GM18861 (cell line): ENCODE measurements at regions not wholly inside any gene's neighbourhood (a gene's known extent, or its start where the extent isn't known, plus 50 kb on each side); places are given as distances from the start of the nearest gene placed in this dataset.

ENCODE experiments used
- ATAC-seq: cut with Tn5 transposase; IDR thresholded peaks from one replicate; pipeline ENCODE4 v1.9.1; 2021; ENCODE audit not compliant: unreplicated experiment

DNA sequence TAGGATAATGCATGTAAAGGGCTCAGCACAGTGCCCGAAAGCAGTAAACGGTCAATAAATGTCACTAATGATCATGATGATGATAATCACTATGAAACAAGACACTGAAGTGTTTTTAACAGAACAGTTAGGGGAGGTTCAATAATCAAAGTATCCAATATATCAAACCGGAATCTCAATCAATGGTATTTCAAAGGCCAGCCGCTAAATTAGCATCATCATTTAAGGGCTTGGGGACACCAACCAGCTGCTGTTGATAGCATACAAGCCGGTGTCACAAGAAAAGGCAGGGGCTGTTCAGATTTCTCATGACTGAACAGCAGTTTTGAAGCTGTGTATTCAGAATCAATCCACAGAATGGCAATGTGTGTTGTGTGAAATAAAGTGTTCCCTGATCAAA is 316.0 kb upstream of the NPVF start:
- ATAC-seq, result no peak

DNA sequence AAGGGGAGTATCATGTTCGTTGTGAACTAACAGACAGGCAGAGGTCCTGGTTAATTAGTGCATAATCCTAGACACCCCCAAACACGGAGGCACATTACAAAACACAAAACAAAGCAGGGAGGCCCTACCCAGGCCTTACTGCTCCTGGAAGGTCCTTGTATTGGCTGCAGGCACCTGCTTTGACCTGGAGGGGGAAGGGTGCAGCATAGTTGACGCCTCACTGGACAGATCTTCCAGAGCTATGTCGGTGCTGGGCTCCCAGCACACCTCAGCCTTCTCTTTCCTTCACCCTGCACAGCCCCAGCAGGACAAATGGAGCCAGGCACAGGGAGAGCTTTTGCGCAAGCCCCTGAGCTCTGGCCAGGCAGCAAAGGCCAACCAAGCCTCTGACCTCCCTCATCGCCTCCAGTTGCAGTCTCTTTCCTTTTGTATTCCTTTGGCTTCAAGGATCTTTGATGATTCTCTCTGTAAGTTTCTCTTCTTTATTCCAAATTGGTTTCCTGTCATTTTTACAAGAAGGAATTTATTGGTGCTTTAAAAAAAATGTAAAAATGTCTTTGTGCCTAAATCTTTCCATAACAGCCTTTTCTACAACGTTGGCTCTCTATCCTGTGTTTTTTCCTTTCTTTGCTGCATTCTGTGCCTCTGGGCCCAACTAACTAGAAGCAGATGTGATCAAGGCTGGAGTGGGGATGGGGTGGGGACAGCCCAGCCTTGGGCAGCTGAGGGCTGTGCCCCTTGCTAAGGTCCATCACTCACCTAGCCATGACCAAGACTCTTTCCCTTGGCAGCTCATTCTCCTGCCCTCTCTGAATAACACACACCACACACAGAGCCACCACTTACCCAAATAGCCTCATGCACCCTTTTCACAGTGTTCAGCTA is 317.1 kb upstream of the NPVF start:
- ATAC-seq, result no peak

DNA sequence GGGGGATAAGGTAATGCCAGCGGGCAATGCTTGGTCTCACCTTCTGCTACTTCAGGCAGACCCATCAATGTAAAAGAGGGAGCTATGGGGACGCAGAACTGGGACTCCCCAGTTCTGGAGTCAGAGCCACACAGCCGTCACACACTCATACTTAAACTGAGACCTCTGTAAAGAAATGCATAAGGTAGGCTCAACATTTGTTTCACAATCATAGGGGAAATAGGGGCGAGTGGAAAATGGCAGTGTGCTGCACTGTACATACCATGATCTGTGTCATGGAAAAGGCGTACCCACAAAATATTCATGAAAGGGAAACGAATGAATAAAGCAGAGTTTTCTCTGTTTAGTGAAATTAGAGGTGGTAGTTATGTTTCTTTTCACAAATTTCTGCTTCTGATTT is 318.0 kb upstream of the NPVF start:
- ATAC-seq, result no peak

DNA sequence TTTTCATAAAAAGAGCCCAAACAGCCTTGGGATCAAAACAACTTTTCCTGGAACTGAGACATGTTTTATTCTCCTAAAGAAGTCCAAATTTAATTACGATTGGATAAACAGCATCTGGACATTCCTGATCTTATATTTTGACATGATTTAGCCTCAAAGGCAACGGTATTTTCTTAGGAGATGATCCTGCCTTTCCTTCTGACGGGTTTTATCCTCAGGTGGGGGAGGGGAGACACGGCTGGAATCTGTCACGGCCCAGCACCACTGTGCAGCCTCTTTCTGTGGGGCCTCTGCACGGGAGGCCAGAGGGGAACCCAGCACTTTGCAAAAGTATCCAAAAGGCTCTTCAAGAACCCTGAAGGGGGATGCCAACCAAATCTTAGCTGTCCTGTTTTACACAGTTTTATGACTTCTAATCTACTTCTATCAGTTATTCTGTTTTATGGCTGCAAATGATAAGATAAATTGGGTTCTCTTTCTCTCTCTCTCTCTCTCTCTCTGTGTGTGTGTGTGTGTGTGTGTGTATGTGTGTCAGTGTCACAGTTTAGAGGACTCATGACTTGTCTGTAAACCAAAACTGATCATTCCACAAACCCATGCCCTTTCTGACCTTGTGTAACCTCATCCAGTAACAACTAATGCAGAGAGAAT is 321.1 kb upstream of the NPVF start:
- ATAC-seq, result no peak

DNA sequence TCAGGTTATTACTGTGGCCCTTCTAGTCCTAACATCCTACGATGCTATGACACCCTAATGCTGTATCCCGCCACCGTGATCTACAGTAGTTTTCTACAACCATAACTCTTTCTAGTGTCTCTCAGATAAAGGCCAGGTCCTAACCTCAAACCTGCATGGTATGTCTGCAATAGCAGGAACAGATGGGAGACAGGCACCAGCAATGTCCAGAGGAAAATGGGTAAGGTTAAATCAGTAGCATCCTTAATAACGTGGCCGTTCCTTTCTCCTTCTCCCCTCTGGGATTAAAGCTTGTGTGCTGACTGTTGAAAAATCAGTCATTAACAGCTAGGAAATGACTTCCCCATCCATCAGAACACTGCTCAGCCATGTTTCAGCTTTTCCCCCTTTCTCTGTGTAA is 321.9 kb upstream of the NPVF start:
- no peak for ATAC-seq

DNA sequence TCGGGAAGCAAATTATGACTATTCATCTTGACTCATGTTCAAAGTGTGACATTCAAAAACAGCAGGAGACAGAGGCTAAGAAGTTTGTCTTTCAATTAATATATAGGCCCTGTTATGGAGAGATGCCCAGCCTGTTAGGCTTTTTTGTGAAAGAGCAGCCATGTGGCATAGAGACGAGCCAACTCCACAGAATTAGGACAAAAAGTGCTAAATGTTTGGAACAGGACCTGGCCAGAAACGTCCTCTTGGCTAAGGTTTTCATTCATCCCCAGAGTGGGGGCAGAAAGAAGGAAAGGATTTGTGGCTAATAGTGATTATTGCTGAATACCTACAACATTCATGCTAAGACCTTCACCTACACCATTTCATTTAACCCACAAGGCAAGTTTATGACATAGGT is 324.7 kb upstream of the NPVF start:
- no peak for ATAC-seq

DNA sequence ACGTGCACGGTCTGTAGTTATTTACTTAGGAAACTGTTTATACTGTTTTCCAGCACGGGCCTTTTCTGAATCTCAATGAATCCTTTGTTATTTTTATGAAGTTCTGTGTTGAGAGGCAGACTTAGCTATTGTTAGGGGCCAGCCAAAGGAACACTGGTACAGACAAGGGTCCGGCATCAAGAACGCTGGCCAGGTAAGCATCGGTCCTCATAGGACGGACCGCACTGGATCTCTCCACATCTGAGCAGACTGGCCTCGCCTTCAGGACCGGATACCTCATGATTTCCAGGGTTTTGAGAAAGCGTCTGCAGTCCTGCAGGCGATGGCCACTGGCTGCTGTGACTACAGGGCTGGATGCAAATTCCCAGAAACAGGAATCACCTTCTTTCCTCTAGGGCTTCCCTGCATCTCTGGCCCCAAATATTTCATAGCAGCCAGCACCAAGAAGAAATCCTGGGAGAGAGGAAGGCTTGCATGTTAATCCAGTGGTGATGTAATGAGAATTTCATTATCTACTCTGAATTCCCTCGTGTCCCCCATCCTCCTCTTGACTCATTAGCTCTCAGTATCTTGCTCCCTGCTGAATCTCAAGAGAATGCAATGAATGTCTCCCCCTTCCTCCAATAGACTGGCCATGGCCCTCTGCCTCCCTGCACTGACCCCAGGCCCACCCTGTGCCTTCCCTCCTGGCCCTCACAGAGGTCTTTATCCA is 325.4 kb upstream of the NPVF start:
- ATAC-seq, result no peak

DNA sequence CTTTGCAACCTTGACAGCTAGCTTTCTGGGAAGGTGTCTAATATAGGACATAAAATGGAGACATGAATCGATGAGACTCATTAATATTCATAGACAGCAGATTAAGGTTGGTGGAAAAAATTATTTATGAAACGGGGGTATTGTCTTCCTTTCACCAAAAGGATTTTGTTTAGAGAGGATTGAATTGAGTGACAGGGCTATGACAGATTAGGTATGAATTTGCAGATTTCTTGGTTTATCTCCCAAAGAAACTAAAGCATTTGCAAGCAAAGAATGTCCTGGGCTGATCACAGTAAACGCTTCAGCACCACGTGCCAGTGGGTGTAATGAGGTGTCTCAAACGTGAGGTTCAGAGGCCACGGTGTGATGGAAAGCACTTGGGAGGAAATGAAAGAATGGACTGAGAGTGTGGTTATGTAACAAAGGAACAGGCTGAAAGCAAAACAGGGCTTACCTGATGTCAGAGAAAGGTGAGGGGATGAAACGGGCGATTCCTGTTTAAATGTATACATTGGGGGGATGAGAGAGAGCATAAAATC is 329.2 kb upstream of the NPVF start:
- ATAC-seq, result no peak

DNA sequence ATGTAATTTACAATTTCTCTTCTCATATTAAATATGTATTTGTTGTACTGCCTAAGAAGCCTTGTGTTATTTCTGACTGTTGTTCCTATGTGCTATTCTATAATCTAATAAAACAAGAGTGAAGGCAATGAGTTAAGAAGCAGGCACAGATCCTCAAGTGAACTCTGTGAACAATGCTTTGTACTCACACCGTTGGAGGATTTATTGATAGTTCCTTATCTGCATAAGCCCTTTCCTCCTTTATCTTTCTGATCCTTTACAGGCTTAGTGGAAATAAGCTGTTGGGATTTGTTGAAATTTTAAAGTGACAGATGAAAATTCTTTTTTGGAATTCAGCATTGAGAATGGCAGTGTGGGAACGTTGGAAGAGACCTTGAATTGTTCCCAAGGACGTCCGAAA is 329.6 kb upstream of the NPVF start:
- no peak for ATAC-seq

DNA sequence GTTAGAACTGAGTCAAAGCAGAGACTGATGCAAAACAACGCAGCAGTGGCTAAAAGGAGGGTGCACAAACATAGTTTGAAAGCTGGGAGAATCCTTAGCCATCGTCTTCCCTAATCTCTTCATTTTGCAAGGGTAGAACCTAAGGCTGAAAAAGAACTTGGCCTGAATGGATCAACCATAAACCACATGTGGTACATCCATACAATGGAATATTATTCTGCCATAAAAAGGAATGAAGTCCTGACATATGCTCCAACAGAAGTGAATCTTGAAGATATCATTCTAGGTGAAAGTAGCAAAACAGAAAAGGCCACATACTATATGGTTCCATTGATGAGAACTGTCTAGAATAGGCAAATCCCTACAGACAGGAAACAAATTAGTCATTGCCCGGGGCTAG is 330.3 kb upstream of the NPVF start:
- ATAC-seq, result no peak

DNA sequence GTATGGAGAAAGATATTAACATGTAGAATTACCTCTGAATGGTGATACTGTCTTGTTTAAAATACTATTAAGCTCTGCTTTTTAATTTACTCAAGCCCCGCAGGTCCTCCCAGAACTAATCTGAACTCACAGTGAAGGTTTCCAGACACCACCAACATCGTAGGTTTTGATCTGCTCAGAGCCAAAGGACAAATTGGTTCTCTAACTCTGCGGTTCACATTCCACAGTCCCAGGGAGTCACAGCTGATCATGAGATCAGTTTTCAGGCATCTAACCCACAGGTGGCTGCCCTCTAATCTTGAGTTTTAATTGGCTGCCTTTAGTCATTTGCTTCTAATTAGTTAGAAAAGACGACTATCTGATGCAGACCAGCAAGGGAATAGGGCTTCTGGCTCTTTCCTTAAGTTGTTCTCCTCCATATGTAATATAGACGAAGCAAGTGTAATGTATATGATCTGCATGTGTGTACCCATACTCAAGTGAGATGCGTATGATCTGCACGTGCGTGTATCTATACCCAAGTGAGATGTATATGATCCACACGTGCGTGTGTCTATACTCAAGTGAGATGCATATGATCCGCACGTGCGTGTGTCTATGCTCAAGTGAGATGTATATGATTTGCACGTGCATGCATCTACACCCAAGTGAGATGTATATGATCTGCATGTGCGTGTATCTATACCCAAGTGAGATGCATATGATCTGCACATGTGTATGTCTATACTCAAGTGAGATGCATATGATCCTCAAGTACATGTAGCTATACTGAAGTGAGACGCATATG is 331.5 kb upstream of the NPVF start:
- ATAC-seq, result no peak

DNA sequence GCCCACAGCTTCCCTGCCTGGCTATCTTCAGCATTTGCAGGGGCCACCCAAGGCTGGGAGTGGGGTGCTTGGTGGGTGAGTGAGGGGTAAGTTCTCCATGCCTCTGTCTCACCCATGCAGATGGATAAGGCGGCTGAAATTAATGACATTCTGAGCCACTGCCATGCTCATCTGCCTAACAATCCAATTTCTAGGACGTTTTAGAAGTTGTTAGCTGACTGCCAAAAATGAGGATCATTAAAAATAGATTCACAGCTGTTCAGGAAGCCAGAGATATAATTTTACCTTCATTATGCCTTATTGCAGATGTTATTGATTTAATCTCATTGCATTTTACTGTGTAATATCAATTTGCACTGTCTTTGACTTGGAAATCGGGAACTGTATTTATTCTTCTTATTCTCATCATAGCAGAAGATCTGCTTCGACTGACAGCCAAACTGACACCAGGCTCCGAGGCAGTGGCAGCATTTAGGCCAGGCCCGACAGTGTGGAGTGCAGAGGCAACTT is 334.4 kb upstream of the NPVF start:
- no peak for ATAC-seq

DNA sequence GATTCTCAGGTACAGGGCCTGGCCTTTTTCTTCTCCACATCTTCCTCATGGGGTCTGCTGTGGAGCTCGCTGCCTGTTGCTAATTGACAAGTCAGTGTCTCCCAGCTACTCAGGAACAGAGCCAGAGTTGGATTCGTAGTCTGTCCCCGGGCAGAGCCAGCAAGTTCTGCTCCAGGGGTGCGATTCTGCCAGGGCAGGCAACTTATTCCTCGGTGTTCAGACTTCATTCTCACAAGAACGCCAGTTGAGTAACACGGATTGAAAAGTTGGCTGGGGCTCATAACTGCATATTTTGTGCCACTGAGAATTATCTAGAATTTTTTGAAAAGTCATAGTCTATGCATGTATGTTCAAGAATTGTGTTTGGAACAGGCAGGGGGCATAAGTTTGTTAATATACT is 336.7 kb upstream of the NPVF start:
- ATAC-seq, result no peak

DNA sequence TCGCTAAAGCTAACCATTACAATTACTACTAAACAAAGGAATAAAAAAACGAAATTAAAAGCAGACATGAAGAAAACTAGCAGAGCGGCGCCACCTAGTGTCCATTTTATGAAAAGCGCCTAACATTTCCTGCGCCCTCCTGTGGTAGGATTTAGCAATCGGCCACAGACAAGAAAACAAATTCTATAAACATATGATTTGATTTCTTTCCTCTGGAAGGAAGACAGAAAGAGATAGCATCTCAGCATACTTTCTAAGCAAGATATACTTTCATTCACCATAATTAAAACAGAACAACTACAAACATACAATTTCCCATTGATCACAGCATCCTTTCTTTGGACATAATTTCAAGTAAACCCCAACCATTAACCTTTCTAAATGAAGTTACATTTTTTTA is 337.7 kb upstream of the NPVF start:
- ATAC-seq, result no peak

DNA sequence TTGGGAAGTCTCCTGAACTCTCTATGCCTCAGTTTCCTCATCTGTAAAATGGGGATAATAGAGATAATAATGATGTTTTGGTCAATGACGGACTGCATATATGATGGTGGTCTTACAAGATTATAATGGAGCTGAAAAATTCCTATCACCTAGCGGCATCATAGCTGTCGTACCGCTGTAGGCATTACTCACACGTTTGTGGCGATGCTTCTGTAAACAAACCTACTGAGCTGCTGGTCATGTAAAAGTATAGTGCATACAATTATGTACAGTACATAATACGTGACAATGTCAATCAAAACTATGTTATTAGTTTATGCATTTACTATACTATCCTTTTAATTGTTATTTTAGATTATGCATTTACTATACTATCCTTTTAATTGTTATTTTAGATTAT is 339.1 kb upstream of the NPVF start:
- no peak for ATAC-seq

DNA sequence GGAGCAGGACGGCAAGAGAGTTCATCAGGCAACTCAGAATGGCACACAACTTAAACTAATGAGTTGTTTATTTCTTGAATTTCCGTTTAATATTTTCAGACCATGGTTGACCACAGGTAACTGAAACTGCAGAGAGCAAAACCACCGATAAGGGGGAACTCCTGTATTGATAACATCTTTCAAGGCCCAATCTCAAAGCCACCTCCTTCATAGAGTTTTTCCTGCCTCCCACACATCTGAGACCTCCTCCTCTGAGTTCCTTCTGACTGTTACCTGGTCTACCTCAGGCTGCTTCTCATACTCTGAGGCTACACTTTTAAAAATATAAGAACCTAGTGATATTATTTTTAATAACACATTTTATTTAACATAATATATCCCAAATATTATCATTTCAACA is 341.5 kb upstream of the NPVF start:
- ATAC-seq, result no peak

DNA sequence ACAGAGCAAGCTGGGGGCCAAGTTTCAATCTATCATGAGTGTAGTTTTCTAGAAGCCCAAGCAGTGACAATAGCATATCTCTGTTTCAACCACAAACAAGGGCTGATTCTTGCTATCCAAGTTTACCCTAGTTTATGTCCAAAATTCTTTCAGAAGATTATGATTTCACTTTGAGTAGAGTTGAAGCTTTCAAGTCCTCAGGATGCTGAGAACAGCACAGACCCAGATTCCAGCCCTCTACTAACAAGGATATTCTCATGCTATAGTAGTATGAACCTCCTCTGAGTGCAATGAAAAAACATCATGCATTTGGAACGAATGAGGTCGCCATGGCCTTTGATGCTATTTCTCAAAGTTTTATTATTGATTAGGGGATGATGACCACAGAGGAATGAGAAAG is 344.1 kb upstream of the NPVF start:
- ATAC-seq, result no peak

DNA sequence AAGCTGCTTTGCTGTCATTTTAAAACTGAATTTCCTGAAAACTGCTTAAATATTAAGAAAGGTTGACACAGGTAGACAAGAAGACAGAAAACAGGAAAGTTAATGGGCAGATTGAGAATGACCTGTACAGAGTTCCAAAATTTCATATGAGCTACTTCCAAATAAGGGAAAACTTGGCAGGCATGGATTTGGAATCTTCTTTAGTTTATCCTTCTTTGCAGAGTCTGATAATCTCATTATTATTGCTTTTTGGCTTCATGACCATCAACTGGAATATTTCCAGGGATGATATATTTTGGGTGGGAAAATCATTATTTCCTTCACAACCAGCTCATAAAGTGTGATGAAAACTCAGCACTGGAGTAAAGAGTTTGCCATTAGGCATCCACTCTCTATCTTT is 346.5 kb upstream of the NPVF start:
- no peak for ATAC-seq

DNA sequence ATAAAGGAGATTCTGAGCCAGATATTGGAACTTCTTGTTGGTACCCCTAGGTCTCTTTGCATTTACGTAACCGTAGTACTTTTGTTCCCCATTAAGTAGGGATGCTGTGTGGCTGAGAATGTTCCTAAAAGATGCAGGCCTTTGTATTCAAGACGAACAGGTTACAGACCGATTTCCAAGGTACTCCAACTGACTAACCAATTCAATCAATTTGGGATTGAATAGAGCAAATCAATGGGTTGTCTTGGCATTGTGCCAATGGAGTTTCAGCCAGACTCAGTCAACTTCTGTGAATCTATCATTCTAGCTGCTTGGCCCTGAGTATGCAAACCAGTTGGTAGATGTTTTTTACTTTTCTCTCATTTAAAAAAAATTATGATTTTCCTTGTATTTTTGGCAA is 347.3 kb upstream of the NPVF start:
- no peak for ATAC-seq

DNA sequence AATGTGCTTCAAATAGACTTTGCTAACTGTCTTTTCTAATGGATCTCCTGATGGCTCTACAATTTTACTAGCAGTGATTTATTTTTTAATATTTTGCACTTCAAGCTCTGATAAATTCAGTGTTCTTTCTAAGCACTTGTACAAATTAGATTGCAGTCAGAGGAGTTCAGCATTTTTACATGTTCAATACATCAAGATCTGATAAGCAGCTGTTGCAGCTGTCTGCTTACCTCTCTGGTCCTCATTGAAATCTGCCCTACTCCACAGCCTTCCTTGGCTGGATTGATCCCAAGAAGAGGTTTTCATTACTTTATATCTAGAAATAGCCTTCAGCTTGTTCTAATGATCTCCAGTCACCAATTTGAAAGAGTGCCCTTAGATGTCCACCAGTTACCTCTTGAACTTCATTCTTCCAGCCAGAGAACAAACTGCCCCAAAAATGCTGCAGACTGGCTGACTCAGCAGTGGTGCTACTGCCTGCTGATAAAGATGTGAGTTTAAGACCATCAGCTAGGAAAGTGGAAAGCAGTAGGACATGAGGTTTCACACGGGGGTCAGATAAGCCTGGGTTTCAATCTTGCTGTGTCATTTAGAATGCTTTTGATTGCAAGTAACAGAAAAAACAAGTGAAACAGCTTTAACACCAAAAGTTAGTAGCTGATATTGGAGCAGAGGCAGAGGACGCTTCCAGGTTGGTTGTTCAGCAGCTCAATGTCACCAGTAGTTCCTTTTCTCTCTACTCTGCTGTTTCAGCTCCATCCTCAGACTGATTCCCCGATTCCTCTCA is 350.9 kb upstream of the NPVF start:
- no peak for ATAC-seq
